Erythroblast (primary cell): ENCODE measurements at regions not wholly inside any gene's neighbourhood (a gene's known extent, or its start where the extent isn't known, plus 50 kb on each side); places are given as distances from the start of the nearest gene placed in this dataset.
"Not testable (repeated sequence)": the region's sequence is repeated elsewhere in the genome, so short reads cannot be mapped to it uniquely, and the experiment has no call there.

Experiments
- GATA1 ChIP-seq: IDR thresholded peaks from 2 replicates; pipeline ENCODE4 v1.6.1; 2011; ENCODE audit warnings: low read depth, mild to moderate bottlenecking, control low read depth, low read length, moderate library complexity
- POLR2A ChIP-seq: IDR thresholded peaks from 2 replicates; pipeline ENCODE4 v1.6.1; 2011; ENCODE audit warnings: mild to moderate bottlenecking, low read length

DNA sequence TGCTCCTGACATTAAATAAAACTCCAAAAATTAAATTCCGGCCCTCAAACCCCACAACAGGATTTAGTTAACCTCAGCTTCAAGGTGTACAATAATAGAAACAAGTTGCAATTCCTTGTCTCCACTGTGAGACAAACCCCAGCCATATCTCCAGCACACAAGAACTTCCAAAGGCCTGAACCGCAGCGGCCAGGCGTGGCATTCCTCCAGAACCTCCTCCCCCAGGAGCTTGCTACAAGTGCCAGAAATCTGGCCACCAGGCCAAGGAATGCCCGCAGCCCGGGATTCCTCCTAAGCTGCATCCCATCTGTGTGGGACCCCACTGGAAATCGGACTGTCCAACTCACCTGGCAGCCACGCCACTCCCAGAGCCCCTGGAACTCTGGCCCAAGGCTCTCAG is 105.0 kb upstream of the UST start:
- TF ChIP-seq POLR2A, GATA1: not testable (repeated sequence)
